ENCODE measurements at regions not wholly inside any gene's neighbourhood (a gene's known extent, or its start where the extent isn't known, plus 50 kb on each side); places are given as distances from the start of the nearest gene placed in this dataset.

GRCh38 chr4:145285928-145286327 is 105.5 kb upstream of the OTUD4 start:
- POLR2A ChIA-PET, result no interaction called here

More at GRCh38 chr4:145285928-145286327, 105.5 kb upstream of the OTUD4 start:
- Histone ChIP-seq H3K36me3 (ENCODE audit: control insufficient read depth in 2 of 2, extremely low read depth in 1 of 2, insufficient read depth in 2 of 2, low read length in 2 of 2) (no peaks in the 10 kb centered on the region), H2AFZ (ENCODE audit: low read depth, low read length) (no peak overlapping the region), H3K27me3 (ENCODE audit: control insufficient read depth in 2 of 2, insufficient read depth in 2 of 2, low read length in 2 of 2) (no peaks in the 10 kb centered on the region), H3K9me1 (replicated peaks; ENCODE audit: control insufficient read depth, extremely low read depth, insufficient read depth, low read length) (no peaks in the 10 kb centered on the region), H3K27ac (ENCODE audit: insufficient read depth, low read depth, low read length) (peak overlapping the region; percentile 8), H3K79me2 (ENCODE audit: control insufficient read depth, insufficient read depth, low read length) (no peaks in the 10 kb centered on the region), H4K20me1 (replicated peaks; ENCODE audit: control insufficient read depth, extremely low read depth, insufficient read depth, low read length) (no peaks in the 10 kb centered on the region), H3K4me1 (ENCODE audit: control insufficient read depth, extremely low read depth, insufficient read depth, low read length) (peaks cover 29% of the 10 kb centered on the region), H3K4me2 (ENCODE audit: insufficient read depth, low read length) (peak overlapping the region; percentile 23), H3K9me3 (replicated peaks; ENCODE audit: control insufficient read depth, insufficient read depth, low read length) (no peaks in the 10 kb centered on the region), H3K4me3 (replicated peaks in 1 of 3; ENCODE audit: insufficient read depth in 1 of 3, low read depth in 1 of 3, low read length in 3 of 3) (no peak overlapping the region), H3K9ac (replicated peaks; ENCODE audit: extremely low read depth, insufficient read depth, low read length) (no peak overlapping the region)
- dilution Hi-C loops (cut with MboI; ENCODE audit: extremely low pct_ligation_motif_present, low sequenced_read_pairs), result no loop called here
- peak; percentile 24 for FAIRE-seq
- TF ChIP-seq POLR2A (IDR thresholded peaks at IDR 0.05; ENCODE audit: low read depth, low read length) (no peak), CTCF (IDR thresholded peaks at IDR 0.05; ENCODE audit: extremely low read depth in 1 of 2, insufficient read depth in 1 of 2, low read depth in 1 of 2, low read length in 2 of 2) (no peak), MAX (IDR thresholded peaks at IDR 0.05; ENCODE audit: insufficient read depth, insufficient read length) (no peak), JUN (IDR thresholded peaks at IDR 0.05; ENCODE audit: borderline replicate concordance, insufficient read depth, insufficient read length, low read depth) (peak; percentile 92), EZH2 (IDR thresholded peaks at IDR 0.05; ENCODE audit: borderline replicate concordance, low read depth, low read length, severe bottlenecking) (no peak), FOS (IDR thresholded peaks at IDR 0.05; ENCODE audit: borderline replicate concordance, insufficient read depth, low read length) (peak; percentile 90), POLR2AphosphoS5 (IDR thresholded peaks at IDR 0.05; ENCODE audit: insufficient read depth, low read depth, low read length) (peak; percentile 25)
- peak; percentile 65 for DNase-seq (ENCODE audit: low read depth, low spot score)
- BruUV-seq (replicated peaks), result no TSS peak
- CTCF ChIA-PET, result interaction anchor here (1.6 kb wide), 1 partner anchor 102 kb away, joined by 4 read pairs; no protein-coding TSS in a partner anchor
- intact Hi-C loops (cut with micrococcal nuclease), result loop anchor here (1.0 kb wide), 2 partner anchors 102 to 323 kb away; no protein-coding TSS in a partner anchor

All from endothelial cell of umbilical vein (primary cell).